ENCODE measurements at regions not wholly inside any gene's neighbourhood (a gene's known extent, or its start where the extent isn't known, plus 50 kb on each side); places are given as distances from the start of the nearest gene placed in this dataset.
A peak's percentile ranks its signal among the peaks of the same experiment; 100 is the strongest.
"Not testable (repeated sequence)": the region's sequence is repeated elsewhere in the genome, so short reads cannot be mapped to it uniquely, and the experiment has no call there.

DNA sequence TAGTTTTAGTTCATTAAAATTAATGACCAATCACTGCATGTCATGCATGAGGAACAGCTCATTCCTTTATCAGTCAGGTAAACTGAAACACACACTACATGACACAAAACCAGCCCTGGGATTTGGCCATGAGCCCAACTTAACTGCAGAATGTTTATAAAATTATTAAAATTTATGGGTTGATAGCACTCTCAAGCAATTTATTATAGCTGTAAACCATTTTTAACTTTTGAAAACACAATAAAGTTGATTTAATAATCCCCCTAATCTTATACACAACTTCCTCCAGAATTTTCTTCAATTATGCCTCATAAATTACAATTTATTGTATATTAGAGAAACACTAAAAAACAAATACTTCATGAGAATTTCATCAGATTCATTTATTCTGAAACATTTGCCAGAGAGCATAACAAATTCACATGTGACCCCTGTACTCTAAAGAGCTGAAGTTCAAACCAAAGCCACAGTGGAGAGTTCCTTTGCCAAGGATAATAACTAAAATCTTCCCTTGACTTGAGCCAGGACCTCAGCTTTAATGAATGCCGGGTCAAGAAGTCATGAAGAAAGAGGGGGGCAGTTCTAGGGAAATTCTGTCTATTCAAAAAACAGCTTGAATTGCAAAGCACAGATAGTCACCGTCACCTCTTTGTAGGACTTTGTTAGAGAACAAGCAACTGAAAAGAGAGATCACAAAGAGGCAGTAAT lies 763.7 kb upstream of the GRAMD2B start:
- peaks cover 2% of the 10 kb centered on the region for H3K9me3 ChIP-seq (ENCODE audit: control insufficient read depth, low read length)
- no peaks in the 10 kb centered on the region for H3K27me3 ChIP-seq (ENCODE audit: control insufficient read depth, insufficient read depth, low read length, poor library complexity, severe bottlenecking)
- peak overlapping the region; percentile 74 for H3K27ac ChIP-seq (ENCODE audit: insufficient read depth, low read depth, low read length, poor library complexity, severe bottlenecking)
- H3K36me3 ChIP-seq (ENCODE audit: control insufficient read depth, insufficient read depth, low read length) = no peaks in the 10 kb centered on the region
- no peak overlapping the region for H3K4me3 ChIP-seq (ENCODE audit: insufficient read depth, low read depth, low read length)
- peaks cover 27% of the 10 kb centered on the region for H3K4me1 ChIP-seq (ENCODE audit: control insufficient read depth, insufficient read depth, low read length)
- WGBS, 2 experiments = 0% methylated on average over 2 of the region's 2 CpGs

DNA sequence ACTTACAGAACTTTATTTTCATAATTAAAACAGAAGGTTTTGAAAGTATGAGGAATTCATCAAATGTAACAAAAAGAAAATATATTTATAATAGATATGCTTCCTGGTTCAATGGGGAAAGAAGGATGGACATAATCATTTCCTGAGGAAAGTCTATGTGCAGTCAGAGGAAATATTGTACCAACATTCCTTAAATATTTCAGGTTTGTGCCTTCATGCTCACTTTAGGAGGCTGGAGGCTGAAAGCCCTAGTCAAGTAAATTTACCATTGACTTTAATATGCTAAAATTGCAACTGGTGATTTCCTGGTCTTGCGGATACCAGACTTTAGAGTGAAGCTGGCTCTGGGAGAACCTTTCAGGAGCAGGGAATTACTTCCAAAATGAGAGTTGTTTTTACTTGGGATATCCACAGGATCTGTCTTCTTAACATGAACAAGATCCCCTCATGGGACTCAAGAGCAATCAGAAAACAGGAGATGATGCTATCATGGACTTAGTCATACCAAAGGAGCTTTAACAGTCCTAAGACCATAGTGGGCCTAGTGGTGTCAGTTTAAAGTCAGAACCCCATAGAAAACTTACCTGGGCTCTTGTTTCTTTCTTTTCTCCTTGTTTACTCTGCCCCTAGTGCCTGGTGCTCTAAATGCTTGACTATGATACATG lies 762.8 kb upstream of the GRAMD2B start:
- Histone ChIP-seq H3K27me3 (ENCODE audit: control insufficient read depth, insufficient read depth, low read length, poor library complexity, severe bottlenecking) (no peaks in the 10 kb centered on the region), H3K4me3 (ENCODE audit: insufficient read depth, low read depth, low read length) (no peak overlapping the region), H3K9me3 (ENCODE audit: control insufficient read depth, low read length) (peaks cover 2% of the 10 kb centered on the region), H3K4me1 (ENCODE audit: control insufficient read depth, insufficient read depth, low read length) (peaks cover 22% of the 10 kb centered on the region), H3K27ac (ENCODE audit: insufficient read depth, low read depth, low read length, poor library complexity, severe bottlenecking) (peak overlapping the region; percentile 74), H3K36me3 (ENCODE audit: control insufficient read depth, insufficient read depth, low read length) (no peaks in the 10 kb centered on the region)
- 53 to 63% methylated on average over 1 of the region's 1 CpG for WGBS, 2 experiments

DNA sequence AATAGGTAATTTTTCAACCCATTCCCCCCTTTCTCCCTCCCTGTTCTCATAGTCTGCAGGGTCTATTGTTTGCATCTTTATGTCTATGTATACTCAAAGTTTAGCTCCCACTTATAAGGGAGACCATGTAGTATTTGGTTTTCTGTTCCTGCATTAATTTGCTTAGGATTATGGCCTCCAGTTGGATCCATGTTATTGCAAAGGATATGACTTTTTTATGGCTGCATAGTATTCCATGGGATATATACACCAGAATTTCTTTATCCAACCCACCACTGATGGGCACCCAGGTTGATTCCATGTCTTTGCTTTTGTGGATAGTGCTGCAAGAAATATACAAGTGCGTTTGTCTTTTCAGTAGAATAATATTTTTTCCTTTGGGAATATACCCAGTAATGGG lies 761.6 kb upstream of the GRAMD2B start:
- 88 to 100% methylated on average over 1 of the region's 1 CpG for WGBS, 2 experiments
- Histone ChIP-seq H3K27ac (ENCODE audit: insufficient read depth, low read depth, low read length, poor library complexity, severe bottlenecking) (no peak overlapping the region), H3K4me3 (ENCODE audit: insufficient read depth, low read depth, low read length) (no peak overlapping the region), H3K27me3 (ENCODE audit: control insufficient read depth, insufficient read depth, low read length, poor library complexity, severe bottlenecking) (no peaks in the 10 kb centered on the region), H3K4me1 (ENCODE audit: control insufficient read depth, insufficient read depth, low read length) (peaks cover 22% of the 10 kb centered on the region), H3K9me3 (ENCODE audit: control insufficient read depth, low read length) (peaks cover 2% of the 10 kb centered on the region), H3K36me3 (ENCODE audit: control insufficient read depth, insufficient read depth, low read length) (no peaks in the 10 kb centered on the region)

DNA sequence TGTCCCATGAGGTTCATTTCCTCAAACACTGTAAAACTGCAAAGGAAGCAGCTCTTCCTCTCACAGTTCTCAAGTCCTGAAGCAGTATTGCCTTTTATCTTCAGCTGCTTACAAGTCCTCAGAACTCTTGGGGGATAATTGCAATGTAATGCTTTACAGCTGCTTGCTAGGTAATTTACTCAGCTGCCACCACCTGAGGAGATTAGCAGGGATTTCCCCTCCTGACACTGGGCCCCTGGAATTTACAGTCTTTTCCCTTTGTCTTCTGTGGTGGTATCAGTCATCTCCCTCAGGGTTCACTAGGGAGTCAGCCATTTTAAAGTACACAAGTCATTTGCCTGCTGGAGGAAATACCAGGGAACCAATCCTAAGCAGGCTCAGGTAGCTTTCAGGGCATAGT lies 754.3 kb upstream of the GRAMD2B start:
- no peak overlapping the region for H3K4me3 ChIP-seq (ENCODE audit: insufficient read depth, low read depth, low read length)

DNA sequence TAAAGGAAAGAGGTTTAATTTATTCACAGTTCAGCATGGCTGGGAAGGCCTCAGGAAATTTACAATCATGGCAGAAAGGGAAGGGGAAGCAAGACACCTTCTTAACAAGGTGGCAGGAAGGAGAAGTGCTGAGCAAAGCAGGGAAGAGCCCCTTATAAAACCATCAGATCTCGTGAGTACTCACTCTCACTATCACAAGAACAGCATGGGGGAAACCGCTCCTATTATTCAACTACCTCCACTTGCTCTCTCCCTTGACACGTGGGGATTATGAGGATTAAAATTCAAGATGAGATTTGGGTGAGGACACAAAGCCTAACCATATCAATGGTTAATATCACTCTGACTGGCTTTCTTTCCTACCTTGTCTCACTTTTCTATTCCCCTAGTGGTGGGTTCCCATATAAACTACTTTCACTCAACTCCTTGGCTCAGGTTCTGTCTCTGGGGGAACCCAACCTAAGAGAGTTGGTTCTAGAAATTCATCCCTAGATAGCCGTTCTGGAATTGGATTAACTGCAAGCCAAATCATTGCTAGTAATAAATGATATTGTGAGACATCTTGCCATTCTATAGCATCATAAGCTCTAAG lies 749.8 kb upstream of the GRAMD2B start:
- no peaks in the 10 kb centered on the region for H3K27me3 ChIP-seq (ENCODE audit: control insufficient read depth, insufficient read depth, low read length, poor library complexity, severe bottlenecking)
- H3K36me3 ChIP-seq (ENCODE audit: control insufficient read depth, insufficient read depth, low read length) = no peaks in the 10 kb centered on the region
- WGBS, 2 experiments = 67 to 86% methylated on average over 3 to 4 of the region's 4 CpGs
- H3K4me3 ChIP-seq (ENCODE audit: insufficient read depth, low read depth, low read length) = no peak overlapping the region
- H3K4me1 ChIP-seq (ENCODE audit: control insufficient read depth, insufficient read depth, low read length) = peaks cover 5% of the 10 kb centered on the region
- no peaks in the 10 kb centered on the region for H3K9me3 ChIP-seq (ENCODE audit: control insufficient read depth, low read length)
- no peak overlapping the region for H3K27ac ChIP-seq (ENCODE audit: insufficient read depth, low read depth, low read length, poor library complexity, severe bottlenecking)

More for the DNA sequence above, 754.3 kb upstream of the GRAMD2B start:
- Histone ChIP-seq H3K27me3 (ENCODE audit: control insufficient read depth, insufficient read depth, low read length, poor library complexity, severe bottlenecking) (no peaks in the 10 kb centered on the region), H3K36me3 (ENCODE audit: control insufficient read depth, insufficient read depth, low read length) (no peaks in the 10 kb centered on the region), H3K27ac (ENCODE audit: insufficient read depth, low read depth, low read length, poor library complexity, severe bottlenecking) (no peak overlapping the region), H3K9me3 (ENCODE audit: control insufficient read depth, low read length) (no peaks in the 10 kb centered on the region), H3K4me1 (ENCODE audit: control insufficient read depth, insufficient read depth, low read length) (peaks cover 6% of the 10 kb centered on the region)

- Histone ChIP-seq H3K27me3 (ENCODE audit: control insufficient read depth, insufficient read depth, low read length, poor library complexity, severe bottlenecking) (no peaks in the 10 kb centered on the region), H3K4me1 (ENCODE audit: control insufficient read depth, insufficient read depth, low read length) (no peaks in the 10 kb centered on the region), H3K36me3 (ENCODE audit: control insufficient read depth, insufficient read depth, low read length) (no peaks in the 10 kb centered on the region), H3K4me3 (ENCODE audit: insufficient read depth, low read depth, low read length) (no peak overlapping the region), H3K27ac (ENCODE audit: insufficient read depth, low read depth, low read length, poor library complexity, severe bottlenecking) (no peak overlapping the region), H3K9me3 (ENCODE audit: control insufficient read depth, low read length) (no peaks in the 10 kb centered on the region)
- 89 to 94% methylated on average over 1 of the region's 1 CpG for WGBS, 2 experiments
These were observed 743.7 kb upstream of the GRAMD2B start for GRCh38 chr5:125679522-125679921.

DNA sequence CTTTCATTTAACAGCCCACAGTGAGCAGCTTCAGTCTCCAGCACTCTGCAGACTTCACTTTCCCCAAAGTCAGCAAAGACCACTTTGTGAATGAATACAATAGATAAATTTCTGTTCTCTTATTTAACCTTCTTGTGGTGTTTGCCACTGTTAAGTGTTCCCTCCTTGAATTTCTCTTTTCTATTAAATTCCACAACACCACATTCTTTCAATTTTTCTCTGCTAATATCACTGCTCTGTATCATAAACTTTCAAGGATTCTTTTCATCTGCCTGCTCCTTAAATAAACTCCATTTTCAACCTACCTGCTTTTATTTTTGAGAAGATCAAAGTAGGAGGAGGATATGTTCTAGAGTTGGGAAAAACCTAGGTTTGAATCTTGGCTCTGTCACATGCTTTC lies 739.5 kb upstream of the GRAMD2B start:
- Histone ChIP-seq H3K4me3 (ENCODE audit: insufficient read depth, low read depth, low read length) (no peak overlapping the region), H3K27me3 (ENCODE audit: control insufficient read depth, insufficient read depth, low read length, poor library complexity, severe bottlenecking) (no peaks in the 10 kb centered on the region), H3K27ac (ENCODE audit: insufficient read depth, low read depth, low read length, poor library complexity, severe bottlenecking) (no peak overlapping the region), H3K4me1 (ENCODE audit: control insufficient read depth, insufficient read depth, low read length) (no peaks in the 10 kb centered on the region), H3K9me3 (ENCODE audit: control insufficient read depth, low read length) (no peaks in the 10 kb centered on the region), H3K36me3 (ENCODE audit: control insufficient read depth, insufficient read depth, low read length) (no peaks in the 10 kb centered on the region)

DNA sequence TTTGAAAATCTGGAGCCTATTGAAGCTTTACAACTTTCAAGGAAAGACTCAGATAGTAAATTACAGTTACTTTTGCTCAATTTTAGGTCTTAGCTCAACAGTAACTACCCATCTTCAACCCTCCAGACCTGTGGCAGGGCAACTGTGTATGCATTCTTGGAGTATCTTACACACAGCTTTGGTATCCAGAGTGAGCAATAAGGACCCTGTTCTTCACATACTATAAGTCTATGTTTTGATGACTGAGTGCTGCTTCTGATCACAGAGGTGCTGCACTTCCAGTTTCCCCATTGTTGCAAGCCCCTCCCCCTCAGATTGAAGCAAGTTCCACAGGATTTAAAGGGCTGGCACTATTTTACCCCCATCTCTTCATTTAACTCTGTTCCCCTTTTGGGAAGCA lies 737.4 kb upstream of the GRAMD2B start:
- no peaks in the 10 kb centered on the region for H3K36me3 ChIP-seq (ENCODE audit: control insufficient read depth, insufficient read depth, low read length)
- H3K27ac ChIP-seq (ENCODE audit: insufficient read depth, low read depth, low read length, poor library complexity, severe bottlenecking) = no peak overlapping the region
- H3K4me3 ChIP-seq (ENCODE audit: insufficient read depth, low read depth, low read length) = no peak overlapping the region
- H3K9me3 ChIP-seq (ENCODE audit: control insufficient read depth, low read length) = no peaks in the 10 kb centered on the region
- no peaks in the 10 kb centered on the region for H3K27me3 ChIP-seq (ENCODE audit: control insufficient read depth, insufficient read depth, low read length, poor library complexity, severe bottlenecking)
- H3K4me1 ChIP-seq (ENCODE audit: control insufficient read depth, insufficient read depth, low read length) = no peaks in the 10 kb centered on the region

GRCh38 chr5:125691738-125692530 lies 731.3 kb upstream of the GRAMD2B start:
- H3K27ac ChIP-seq (ENCODE audit: insufficient read depth, low read depth, low read length, poor library complexity, severe bottlenecking); H3K4me1 ChIP-seq (ENCODE audit: control insufficient read depth, insufficient read depth, low read length); H3K27me3 ChIP-seq (ENCODE audit: control insufficient read depth, insufficient read depth, low read length, poor library complexity, severe bottlenecking); H3K4me3 ChIP-seq (ENCODE audit: insufficient read depth, low read depth, low read length); H3K36me3 ChIP-seq (ENCODE audit: control insufficient read depth, insufficient read depth, low read length); H3K9me3 ChIP-seq (ENCODE audit: control insufficient read depth, low read length): not testable (repeated sequence)
- WGBS, 2 experiments = 93 to 96% methylated on average over 7 of the region's 7 CpGs

DNA sequence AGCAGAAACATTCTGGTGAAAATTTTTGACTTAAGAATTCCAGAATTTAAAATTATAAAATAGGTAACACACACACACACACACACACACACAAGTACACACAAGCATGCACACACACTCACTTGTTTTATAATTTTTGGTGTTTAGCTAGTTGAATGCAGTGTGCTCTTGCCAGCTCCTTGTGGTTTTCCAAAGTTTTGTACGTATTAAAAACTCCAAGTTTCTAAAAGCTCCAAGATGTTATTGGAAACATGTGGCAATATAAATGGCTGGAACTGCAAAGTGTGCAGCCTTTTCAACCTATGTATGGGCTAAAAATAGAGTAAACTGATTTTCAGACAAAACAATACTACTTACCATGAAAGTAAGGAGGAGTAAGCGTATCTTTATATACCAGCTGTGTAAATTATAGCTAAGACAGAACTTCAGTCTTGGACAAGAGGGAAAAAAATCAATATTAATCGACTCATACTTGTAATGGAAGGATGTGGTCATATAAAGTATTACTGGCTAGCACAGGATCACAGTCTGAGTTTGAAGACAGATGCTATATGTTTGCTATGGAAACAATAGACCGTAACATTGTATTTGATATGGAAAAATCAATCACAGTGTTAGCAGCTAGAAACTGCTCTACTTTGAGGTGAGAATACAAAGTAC lies 727.1 kb upstream of the GRAMD2B start:
- H3K27ac ChIP-seq (ENCODE audit: insufficient read depth, low read depth, low read length, poor library complexity, severe bottlenecking) = no peak overlapping the region
- 96 to 97% methylated on average over 4 of the region's 4 CpGs for WGBS, 2 experiments
- no peaks in the 10 kb centered on the region for H3K9me3 ChIP-seq (ENCODE audit: control insufficient read depth, low read length)
- H3K27me3 ChIP-seq (ENCODE audit: control insufficient read depth, insufficient read depth, low read length, poor library complexity, severe bottlenecking) = no peaks in the 10 kb centered on the region
- no peaks in the 10 kb centered on the region for H3K36me3 ChIP-seq (ENCODE audit: control insufficient read depth, insufficient read depth, low read length)
- no peak overlapping the region for H3K4me3 ChIP-seq (ENCODE audit: insufficient read depth, low read depth, low read length)
- H3K4me1 ChIP-seq (ENCODE audit: control insufficient read depth, insufficient read depth, low read length) = peaks cover 18% of the 10 kb centered on the region

Data from ectodermal cell (in vitro differentiated cells).